GM19240 (cell line): ENCODE measurements at regions not wholly inside any gene's neighbourhood (a gene's known extent, or its start where the extent isn't known, plus 50 kb on each side); places are given as distances from the start of the nearest gene placed in this dataset.
"Not testable (repeated sequence)": the region's sequence is repeated elsewhere in the genome, so short reads cannot be mapped to it uniquely, and the experiment has no call there.

ENCODE experiments used
- DNase-seq: peaks from one replicate; pipeline ENCODE4 v3.0.0; 2011; ENCODE audit warnings: low spot score; ENCODE audit not compliant: insufficient read length

GRCh38 chr13:63305641-63306133, 1890.0 kb upstream of the PCDH20 start:
- DNase-seq = no peak

- no peak for DNase-seq
These were observed 1888.8 kb upstream of the PCDH20 start for GRCh38 chr13:63304497-63304896.

- no peak for DNase-seq
These were observed 1884.3 kb upstream of the PCDH20 start for GRCh38 chr13:63299866-63300394.

GRCh38 chr13:63297163-63297562, 1881.5 kb upstream of the PCDH20 start:
- DNase-seq = no peak

- no peak for DNase-seq
These were observed 1876.1 kb upstream of the PCDH20 start for GRCh38 chr13:63291701-63292100.

GRCh38 chr13:63288576-63288975, 1872.9 kb upstream of the PCDH20 start:
- DNase-seq = no peak

GRCh38 chr13:63287926-63288325, 1872.3 kb upstream of the PCDH20 start:
- no peak for DNase-seq

- no peak for DNase-seq
These were observed 1869.8 kb upstream of the PCDH20 start for GRCh38 chr13:63285426-63285825.

- no peak for DNase-seq
These were observed 1863.5 kb upstream of the PCDH20 start for GRCh38 chr13:63279136-63279535.

GRCh38 chr13:63274772-63275171, 1859.1 kb upstream of the PCDH20 start:
- DNase-seq = no peak

- no peak for DNase-seq
These were observed 1834.0 kb upstream of the PCDH20 start for GRCh38 chr13:63249411-63250187.

- not testable (repeated sequence) for DNase-seq
These were observed 1821.2 kb upstream of the PCDH20 start for GRCh38 chr13:63236667-63237396.

- DNase-seq = not testable (repeated sequence)
These were observed 1802.9 kb upstream of the PCDH20 start for GRCh38 chr13:63218596-63218995.

GRCh38 chr13:63209330-63210017, 1793.8 kb upstream of the PCDH20 start:
- DNase-seq = no peak

- no peak for DNase-seq
These were observed 1793.2 kb upstream of the PCDH20 start for GRCh38 chr13:63208826-63209225.

GRCh38 chr13:63206461-63206860, 1790.8 kb upstream of the PCDH20 start:
- DNase-seq = no peak

GRCh38 chr13:63201493-63201892, 1785.8 kb upstream of the PCDH20 start:
- DNase-seq = no peak

- no peak for DNase-seq
These were observed 1783.9 kb upstream of the PCDH20 start for GRCh38 chr13:63199508-63199907.

- no peak for DNase-seq
These were observed 1782.4 kb upstream of the PCDH20 start for GRCh38 chr13:63198071-63198470.

- DNase-seq = no peak
These were observed 1780.1 kb upstream of the PCDH20 start for GRCh38 chr13:63195726-63196125.

- no peak for DNase-seq
These were observed 1775.1 kb upstream of the PCDH20 start for GRCh38 chr13:63190742-63191141.

GRCh38 chr13:63190219-63190618, 1774.6 kb upstream of the PCDH20 start:
- no peak for DNase-seq
